Esophagus (tissue), 2 donors: ENCODE measurements at regions not wholly inside any gene's neighbourhood (a gene's known extent, or its start where the extent isn't known, plus 50 kb on each side); places are given as distances from the start of the nearest gene placed in this dataset.

Experiments
- H3K27ac ChIP-seq, 2 donors: one replicate each; pipeline ENCODE4 v1.5.1; 2013; ENCODE audit warnings: low read depth in 2 of 2, mild to moderate bottlenecking in 2 of 2, inconsistent platforms in 1 of 2, low read length in 1 of 2, moderate library complexity in 1 of 2
- H3K27me3 ChIP-seq, 2 donors: one replicate each; pipeline ENCODE4 v1.6.1; 2013; ENCODE audit warnings: low read length in 2 of 2, control low read depth in 1 of 2, mild to moderate bottlenecking in 1 of 2; ENCODE audit not compliant: insufficient read depth in 2 of 2, control insufficient read depth in 1 of 2
- H3K36me3 ChIP-seq, 2 donors: one replicate each; pipeline ENCODE4 v1.6.1; 2013; ENCODE audit warnings: low read length in 1 of 2; ENCODE audit not compliant: control insufficient read depth in 2 of 2, insufficient read depth in 2 of 2
- H3K4me1 ChIP-seq, 2 donors: one replicate each; pipeline ENCODE4 v1.6.1; 2013; ENCODE audit warnings: low read length in 1 of 2; ENCODE audit not compliant: control insufficient read depth in 2 of 2, insufficient read depth in 2 of 2
- H3K4me3 ChIP-seq, 2 donors: one replicate each; pipeline ENCODE4 v1.5.1; 2013; ENCODE audit warnings: low read length in 2 of 2, mild to moderate bottlenecking in 2 of 2, low read depth in 1 of 2, moderate library complexity in 1 of 2
- H3K9me3 ChIP-seq, 2 donors: one replicate each; pipeline ENCODE4 v1.6.1; 2013; ENCODE audit warnings: mild to moderate bottlenecking in 2 of 2, low read depth in 1 of 2, low read length in 1 of 2, moderate library complexity in 1 of 2; ENCODE audit not compliant: control insufficient read depth in 2 of 2, insufficient read depth in 1 of 2
- WGBS, 2 donors: extraction: QIAGEN DNeasy Blood & Tissue Kit; methylation state at CpG; one replicate each; pipeline ENCODE4 v1.1.7; 2013; 5-methylcytosine and 5-hydroxymethylcytosine counted together
- donor health status: healthy with polysubstance abuse.
- donor health status: Bipolar disorder and iron deficiency.

DNA sequence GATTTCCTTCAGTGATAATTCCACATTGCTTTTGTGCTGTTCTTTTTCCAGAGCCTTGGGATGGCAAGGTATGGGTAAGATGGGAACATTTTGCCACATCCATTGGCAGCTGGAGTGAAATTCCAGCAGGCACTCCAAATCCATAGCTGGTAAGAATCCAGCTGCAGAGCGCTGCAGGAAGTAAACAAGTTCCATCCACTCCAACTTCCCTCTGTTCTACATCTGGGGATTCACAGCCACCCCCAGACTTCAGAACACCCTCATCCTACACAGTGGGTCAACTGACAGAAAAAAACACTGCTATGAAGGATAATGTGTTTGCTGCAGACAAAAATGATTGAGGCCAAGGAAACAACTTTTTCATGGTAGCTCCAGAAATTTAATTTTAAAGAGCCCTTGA is 747.8 kb downstream of the MAFB start:
- Histone ChIP-seq H3K36me3 (no peaks in the 10 kb centered on the region), H3K27me3 (no peaks in the 10 kb centered on the region), H3K9me3 (peaks cover 0 to 3% of the 10 kb centered on the region in 2 donors), H3K4me3 (no peak overlapping the region), H3K4me1 (peaks cover 0 to 4% of the 10 kb centered on the region in 2 donors), H3K27ac (no peak overlapping the region)
- 21 to 27% methylated on average over 1 of the region's 1 CpG for WGBS, 2 donors

DNA sequence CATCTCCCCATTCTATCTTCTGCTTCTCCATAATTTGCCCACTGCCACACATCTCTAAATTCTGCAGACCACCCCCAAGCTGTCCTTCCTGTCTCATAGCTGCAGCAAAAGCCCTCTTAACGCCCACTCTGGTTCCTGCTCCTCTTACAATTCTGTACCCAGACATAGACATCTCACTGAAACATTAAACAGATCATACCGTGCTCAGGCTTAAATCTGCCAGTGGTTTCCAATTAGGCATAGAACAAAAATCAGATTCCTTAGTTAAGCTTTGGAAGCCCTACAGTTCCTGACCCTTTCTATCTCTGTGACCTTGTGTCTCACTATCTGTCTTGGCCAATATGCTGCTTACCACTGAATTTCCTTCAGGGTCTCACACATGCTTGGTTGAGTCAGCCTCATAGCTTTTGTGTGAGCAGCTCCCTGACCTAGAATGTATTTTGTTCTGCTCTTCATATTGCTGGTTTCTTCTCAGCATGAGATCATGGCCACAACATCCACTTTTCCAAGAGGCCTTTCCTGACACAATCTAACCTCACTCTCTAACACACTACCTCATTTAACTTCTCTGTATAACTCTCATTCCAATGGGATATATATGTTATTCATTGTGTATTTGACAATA is 749.7 kb downstream of the MAFB start:
- no peak overlapping the region for H3K27ac ChIP-seq
- 74 to 86% methylated on average over 2 of the region's 2 CpGs for WGBS, 2 donors
- no peaks in the 10 kb centered on the region for H3K27me3 ChIP-seq
- peaks cover 0 to 4% of the 10 kb centered on the region in 2 donors for H3K4me1 ChIP-seq
- H3K36me3 ChIP-seq = no peaks in the 10 kb centered on the region
- H3K9me3 ChIP-seq = peaks cover 0 to 3% of the 10 kb centered on the region in 2 donors
- H3K4me3 ChIP-seq = no peak overlapping the region

DNA sequence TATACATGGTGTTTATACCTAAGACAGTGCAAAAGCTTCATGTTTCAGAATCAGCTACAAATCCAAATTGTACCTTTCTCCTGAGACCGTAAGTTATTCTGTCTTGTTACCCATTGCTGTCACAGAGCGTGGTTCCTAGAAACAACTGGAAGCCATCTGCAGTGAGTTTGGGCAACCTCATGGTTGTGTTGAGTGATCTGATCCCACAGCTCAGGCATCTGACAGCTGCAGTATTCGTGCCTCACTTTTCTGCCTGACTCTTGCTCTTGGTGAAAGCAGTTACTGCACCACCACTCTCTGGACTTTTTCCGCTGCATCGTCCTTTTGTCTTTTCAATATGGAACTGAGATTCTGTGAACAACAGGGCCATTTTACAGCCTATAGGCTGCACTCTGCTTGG is 752.6 kb downstream of the MAFB start:
- 76 to 92% methylated on average over 5 of the region's 5 CpGs for WGBS, 2 donors
- H3K9me3 ChIP-seq = peaks cover 0 to 3% of the 10 kb centered on the region in 2 donors
- no peaks in the 10 kb centered on the region for H3K27me3 ChIP-seq
- no peak overlapping the region for H3K4me3 ChIP-seq
- H3K27ac ChIP-seq = no peak overlapping the region
- no peaks in the 10 kb centered on the region for H3K36me3 ChIP-seq
- peaks cover 0 to 4% of the 10 kb centered on the region in 2 donors for H3K4me1 ChIP-seq

DNA sequence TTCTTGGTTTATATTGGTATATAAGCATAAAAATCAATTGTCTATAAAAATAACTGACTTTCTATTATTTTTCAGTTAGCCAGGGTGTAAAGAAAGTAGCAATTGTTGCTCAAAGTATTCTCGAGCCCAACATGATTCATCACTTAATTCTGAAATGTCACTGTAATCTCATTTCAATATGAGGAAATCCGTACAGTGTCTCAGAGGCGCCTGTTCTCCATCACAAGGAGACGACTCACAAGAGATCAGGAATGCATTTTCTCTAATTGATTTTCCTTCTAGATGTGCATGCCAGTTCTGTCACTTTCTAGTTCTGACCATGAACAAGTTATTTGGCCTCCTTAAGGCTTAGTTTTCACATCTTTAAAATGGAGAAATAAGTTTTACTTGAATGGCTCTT is 753.1 kb downstream of the MAFB start:
- peaks cover 0 to 2% of the 10 kb centered on the region in 2 donors for H3K4me1 ChIP-seq
- H3K9me3 ChIP-seq = peaks cover 0 to 3% of the 10 kb centered on the region in 2 donors
- no peaks in the 10 kb centered on the region for H3K36me3 ChIP-seq
- H3K4me3 ChIP-seq = no peak overlapping the region
- no peak overlapping the region for H3K27ac ChIP-seq
- 41 to 50% methylated on average over 4 of the region's 4 CpGs for WGBS, 2 donors
- H3K27me3 ChIP-seq = no peaks in the 10 kb centered on the region

DNA sequence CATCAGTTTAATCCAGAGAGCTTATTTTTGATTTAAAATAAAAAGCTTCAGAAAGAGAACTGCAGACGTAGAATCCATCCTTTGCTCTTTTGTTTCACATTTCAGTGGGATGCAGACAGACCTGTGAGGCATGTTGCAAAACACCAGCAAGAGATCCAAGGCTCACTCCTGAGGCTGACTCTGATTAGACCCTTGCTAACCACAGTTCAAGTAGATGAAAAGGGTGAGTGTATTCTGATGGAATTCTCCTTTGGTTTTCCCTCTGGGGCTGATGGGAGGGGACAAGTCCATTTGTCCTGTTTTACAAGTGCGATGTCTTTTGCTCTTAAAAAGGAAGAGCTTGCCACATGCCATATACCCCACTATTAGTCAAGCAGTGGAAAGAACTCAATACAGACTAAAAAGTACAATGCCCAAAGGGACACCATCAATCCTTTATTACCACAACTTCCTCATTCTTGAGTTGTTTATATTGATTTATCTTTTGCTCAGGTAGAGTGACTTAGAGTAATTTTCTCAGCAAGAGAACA is 772.7 kb downstream of the MAFB start:
- no peaks in the 10 kb centered on the region for H3K9me3 ChIP-seq
- no peaks in the 10 kb centered on the region for H3K27me3 ChIP-seq
- H3K4me1 ChIP-seq = no peaks in the 10 kb centered on the region
- WGBS, 2 donors = 77 to 82% methylated on average over 2 of the region's 2 CpGs
- H3K36me3 ChIP-seq = no peaks in the 10 kb centered on the region
- H3K27ac ChIP-seq = no peak overlapping the region
- no peak overlapping the region for H3K4me3 ChIP-seq

DNA sequence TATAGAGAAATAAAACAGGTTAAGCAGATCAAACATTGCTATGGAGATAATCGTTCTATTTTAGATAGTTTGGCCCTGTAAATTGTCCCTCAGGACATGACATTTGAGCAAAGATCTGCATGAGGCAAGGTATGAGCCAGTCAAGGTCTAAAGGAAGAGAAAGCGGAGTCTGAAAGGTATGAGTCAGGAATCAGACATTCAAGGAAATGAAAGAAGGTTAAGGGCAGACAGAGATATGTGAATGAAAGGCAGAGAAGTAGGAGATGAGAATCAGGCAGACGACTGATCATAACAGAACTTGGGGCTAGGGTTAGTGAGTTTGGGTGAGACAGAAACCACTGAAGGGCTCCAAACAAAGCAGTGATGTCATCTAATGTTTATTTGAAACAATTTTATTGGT is 775.8 kb downstream of the MAFB start:
- 35 to 56% methylated on average over 3 of the region's 3 CpGs for WGBS, 2 donors
- Histone ChIP-seq H3K4me3 (no peak overlapping the region), H3K9me3 (no peaks in the 10 kb centered on the region), H3K27me3 (no peaks in the 10 kb centered on the region), H3K36me3 (no peaks in the 10 kb centered on the region), H3K27ac (no peak overlapping the region), H3K4me1 (no peaks in the 10 kb centered on the region)

DNA sequence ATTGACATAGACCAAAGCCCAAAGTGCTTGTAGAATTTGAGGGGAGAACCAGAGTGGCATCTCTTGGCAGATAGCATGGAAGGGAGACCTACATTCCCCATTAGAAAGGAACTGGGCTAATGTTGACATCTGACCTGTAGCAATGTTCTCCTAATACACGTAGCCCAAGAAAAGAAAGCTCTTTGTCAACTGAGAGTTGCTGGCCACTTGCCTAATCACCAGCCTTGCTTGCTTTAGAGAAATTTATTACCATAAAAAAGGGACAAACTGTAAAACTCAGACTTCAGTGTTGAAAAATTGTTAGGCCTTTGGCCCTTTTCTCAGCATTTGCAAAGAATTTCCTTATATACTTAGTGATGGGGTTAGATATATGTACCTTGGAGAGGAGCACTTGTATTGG is 777.5 kb downstream of the MAFB start:
- Histone ChIP-seq H3K9me3 (no peaks in the 10 kb centered on the region), H3K36me3 (no peaks in the 10 kb centered on the region), H3K27me3 (no peaks in the 10 kb centered on the region), H3K4me1 (no peaks in the 10 kb centered on the region), H3K4me3 (no peak overlapping the region), H3K27ac (no peak overlapping the region)
- WGBS, 2 donors = 47 to 58% methylated on average over 1 of the region's 1 CpG

DNA sequence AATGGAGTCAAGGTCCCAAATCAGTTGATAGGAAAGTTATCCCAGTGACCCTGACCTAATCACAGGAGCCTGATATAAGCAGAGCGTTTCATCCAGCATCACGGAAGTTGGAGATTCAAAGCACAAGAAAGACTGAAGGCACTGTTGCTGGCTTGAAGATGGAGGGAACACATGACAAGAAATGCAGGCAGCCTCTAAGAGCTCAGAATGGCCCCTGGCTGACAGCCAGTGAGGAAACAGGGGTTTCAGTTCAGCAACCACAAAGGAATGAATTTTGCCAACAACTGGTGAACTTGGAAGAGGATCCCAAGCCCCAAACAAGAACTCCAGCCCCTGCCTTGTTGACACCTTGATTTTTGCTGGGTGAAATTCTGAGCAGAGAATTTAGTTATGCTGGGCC is 778.5 kb downstream of the MAFB start:
- no peaks in the 10 kb centered on the region for H3K4me1 ChIP-seq
- H3K36me3 ChIP-seq = no peaks in the 10 kb centered on the region
- H3K9me3 ChIP-seq = no peaks in the 10 kb centered on the region
- 76 to 81% methylated on average over 2 of the region's 2 CpGs for WGBS, 2 donors
- H3K27ac ChIP-seq = no peak overlapping the region
- no peaks in the 10 kb centered on the region for H3K27me3 ChIP-seq
- H3K4me3 ChIP-seq = no peak overlapping the region

DNA sequence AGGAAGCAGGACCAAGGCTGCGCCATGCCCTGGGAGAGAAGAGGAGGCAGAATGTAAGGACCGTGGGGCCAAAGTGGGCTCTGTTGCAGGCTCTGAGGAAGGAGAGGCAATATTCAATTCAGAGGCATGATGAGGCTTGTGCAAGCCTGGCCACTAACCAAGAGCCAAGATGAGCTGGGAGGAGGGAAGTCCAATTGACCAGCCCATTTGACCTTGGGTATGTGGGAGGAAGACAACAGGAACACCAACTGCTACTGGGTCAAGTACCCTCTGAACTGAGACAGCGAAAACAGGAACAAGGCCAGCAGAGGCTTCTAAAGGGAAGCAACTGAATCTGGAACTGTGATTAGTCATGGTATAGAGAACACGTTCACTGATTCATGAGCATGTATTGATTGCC is 779.6 kb downstream of the MAFB start:
- no peaks in the 10 kb centered on the region for H3K9me3 ChIP-seq
- no peaks in the 10 kb centered on the region for H3K36me3 ChIP-seq
- no peaks in the 10 kb centered on the region for H3K4me1 ChIP-seq
- 67 to 70% methylated on average over 4 of the region's 4 CpGs for WGBS, 2 donors
- no peak overlapping the region for H3K27ac ChIP-seq
- no peaks in the 10 kb centered on the region for H3K27me3 ChIP-seq
- H3K4me3 ChIP-seq = no peak overlapping the region

DNA sequence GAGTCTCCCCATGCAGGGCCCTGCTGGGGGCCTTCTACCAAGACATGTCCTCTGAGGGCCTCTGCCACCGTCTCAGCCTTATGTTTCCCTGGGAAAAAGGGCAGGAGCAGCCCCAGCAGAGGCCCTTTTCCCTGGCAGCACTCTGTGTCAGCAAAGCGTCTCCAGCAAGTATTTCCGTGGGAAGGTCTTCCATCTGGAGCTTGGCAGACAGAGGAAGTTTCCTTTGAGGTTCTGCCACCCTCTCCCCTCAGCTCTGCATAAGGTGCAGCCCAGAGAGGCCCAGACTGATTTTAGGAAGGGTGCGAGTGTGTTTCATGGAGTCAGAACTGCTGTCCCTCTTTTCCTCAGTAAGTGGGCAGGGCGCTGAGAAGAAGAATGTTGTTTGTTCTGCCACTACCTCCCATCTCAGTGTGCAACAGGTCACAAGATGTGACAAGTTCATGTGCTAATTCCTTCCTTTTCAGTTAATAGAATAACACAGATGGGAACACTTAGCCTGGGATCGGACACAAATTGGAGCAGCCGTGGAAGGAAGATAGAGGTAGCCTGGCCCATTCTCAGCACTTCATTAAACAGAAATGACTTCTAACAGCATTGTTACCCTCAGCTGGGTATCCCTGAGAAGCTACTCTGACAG is 784.4 kb downstream of the MAFB start:
- Histone ChIP-seq H3K27ac (no peak overlapping the region), H3K9me3 (no peaks in the 10 kb centered on the region), H3K4me3 (no peak overlapping the region), H3K36me3 (no peaks in the 10 kb centered on the region), H3K4me1 (no peaks in the 10 kb centered on the region), H3K27me3 (no peaks in the 10 kb centered on the region)
- 60 to 80% methylated on average over 7 of the region's 7 CpGs for WGBS, 2 donors
